ENCODE measurements at regions not wholly inside any gene's neighbourhood (a gene's known extent, or its start where the extent isn't known, plus 50 kb on each side); places are given as distances from the start of the nearest gene placed in this dataset.

DNA sequence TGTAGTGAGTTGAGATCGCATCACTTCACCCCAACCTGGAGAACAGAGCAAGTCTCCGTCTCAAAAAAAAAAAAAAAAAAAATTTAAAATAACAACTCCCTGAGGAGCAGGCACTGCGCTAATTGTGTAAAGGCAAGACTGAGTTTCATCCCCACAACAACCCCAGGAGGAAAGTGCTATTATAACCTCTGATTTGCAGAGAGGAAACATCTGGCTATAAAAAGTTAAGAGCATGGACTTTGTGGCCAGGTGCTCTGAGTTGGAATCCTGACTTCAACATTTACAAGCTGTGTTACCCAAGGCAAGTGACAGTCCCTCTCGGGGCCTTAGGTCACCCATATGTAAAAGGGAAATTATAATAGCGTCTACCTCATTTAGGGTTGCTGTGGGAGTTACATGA, 76.0 kb upstream of the MYL2 start:
- H3K4me1 Mint-ChIP-seq (ENCODE audit: unreplicated experiment) = no peaks in the 10 kb centered on the region
- TF ChIP-seq, protein P1, sequence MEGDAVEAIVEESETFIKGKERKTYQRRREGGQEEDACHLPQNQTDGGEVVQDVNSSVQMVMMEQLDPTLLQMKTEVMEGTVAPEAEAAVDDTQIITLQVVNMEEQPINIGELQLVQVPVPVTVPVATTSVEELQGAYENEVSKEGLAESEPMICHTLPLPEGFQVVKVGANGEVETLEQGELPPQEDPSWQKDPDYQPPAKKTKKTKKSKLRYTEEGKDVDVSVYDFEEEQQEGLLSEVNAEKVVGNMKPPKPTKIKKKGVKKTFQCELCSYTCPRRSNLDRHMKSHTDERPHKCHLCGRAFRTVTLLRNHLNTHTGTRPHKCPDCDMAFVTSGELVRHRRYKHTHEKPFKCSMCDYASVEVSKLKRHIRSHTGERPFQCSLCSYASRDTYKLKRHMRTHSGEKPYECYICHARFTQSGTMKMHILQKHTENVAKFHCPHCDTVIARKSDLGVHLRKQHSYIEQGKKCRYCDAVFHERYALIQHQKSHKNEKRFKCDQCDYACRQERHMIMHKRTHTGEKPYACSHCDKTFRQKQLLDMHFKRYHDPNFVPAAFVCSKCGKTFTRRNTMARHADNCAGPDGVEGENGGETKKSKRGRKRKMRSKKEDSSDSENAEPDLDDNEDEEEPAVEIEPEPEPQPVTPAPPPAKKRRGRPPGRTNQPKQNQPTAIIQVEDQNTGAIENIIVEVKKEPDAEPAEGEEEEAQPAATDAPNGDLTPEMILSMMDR (IDR thresholded peaks at IDR 0.05) = no peak
- no peaks in the 10 kb centered on the region for H3K36me3 Mint-ChIP-seq (ENCODE audit: unreplicated experiment)
- peaks cover 17% of the 10 kb centered on the region for H3K9me3 Mint-ChIP-seq (ENCODE audit: unreplicated experiment)
- H3K4me3 Mint-ChIP-seq (ENCODE audit: unreplicated experiment) = no peak overlapping the region
- H3K27ac Mint-ChIP-seq (ENCODE audit: unreplicated experiment) = no peak overlapping the region
- DNase-seq (ENCODE audit: extremely low spot score, unreplicated experiment) = no peak
- H3K27me3 Mint-ChIP-seq (ENCODE audit: unreplicated experiment) = no peaks in the 10 kb centered on the region

GRCh38 chr12:110995615-110996014, 75.2 kb upstream of the MYL2 start:
- Mint-ChIP-seq H3K4me1 (ENCODE audit: unreplicated experiment) (no peaks in the 10 kb centered on the region), H3K27me3 (ENCODE audit: unreplicated experiment) (no peaks in the 10 kb centered on the region), H3K27ac (ENCODE audit: unreplicated experiment) (no peak overlapping the region), H3K36me3 (ENCODE audit: unreplicated experiment) (no peaks in the 10 kb centered on the region), H3K9me3 (ENCODE audit: unreplicated experiment) (peaks cover 17% of the 10 kb centered on the region), H3K4me3 (ENCODE audit: unreplicated experiment) (no peak overlapping the region)
- TF ChIP-seq, protein P1 (IDR thresholded peaks at IDR 0.05) = no peak
- DNase-seq (ENCODE audit: extremely low spot score, unreplicated experiment) = no peak

GRCh38 chr12:110995016-110995415, 74.6 kb upstream of the MYL2 start:
- Mint-ChIP-seq H3K4me3 (ENCODE audit: unreplicated experiment) (no peak overlapping the region), H3K9me3 (ENCODE audit: unreplicated experiment) (peaks cover 16% of the 10 kb centered on the region), H3K27ac (ENCODE audit: unreplicated experiment) (no peak overlapping the region), H3K27me3 (ENCODE audit: unreplicated experiment) (no peaks in the 10 kb centered on the region), H3K4me1 (ENCODE audit: unreplicated experiment) (no peaks in the 10 kb centered on the region), H3K36me3 (ENCODE audit: unreplicated experiment) (no peaks in the 10 kb centered on the region)
- TF ChIP-seq, protein P1 (IDR thresholded peaks at IDR 0.05) = no peak
- no peak for DNase-seq (ENCODE audit: extremely low spot score, unreplicated experiment)

DNA sequence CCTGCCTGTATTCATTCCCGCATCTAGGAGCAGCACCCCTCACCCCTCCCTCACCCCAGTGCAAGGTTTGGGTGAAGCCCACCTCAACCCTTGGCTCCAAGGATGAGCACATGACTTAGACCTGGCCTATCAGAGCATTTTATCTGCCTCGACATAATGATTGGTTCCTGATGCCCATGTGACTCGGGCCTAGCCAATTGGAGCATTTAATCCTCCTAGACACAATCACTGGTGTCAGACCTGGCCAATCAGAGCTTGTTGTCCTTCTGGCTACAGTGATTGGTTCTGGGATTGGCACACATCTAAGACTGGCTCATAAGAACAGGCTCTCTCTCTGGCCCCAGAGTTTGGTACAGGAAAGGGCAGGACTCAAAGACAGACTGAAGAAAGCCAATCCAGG, 73.1 kb upstream of the MYL2 start:
- TF ChIP-seq, protein P1 (IDR thresholded peaks at IDR 0.05) = no peak
- Mint-ChIP-seq H3K27me3 (ENCODE audit: unreplicated experiment) (no peaks in the 10 kb centered on the region), H3K4me3 (ENCODE audit: unreplicated experiment) (no peak overlapping the region), H3K9me3 (ENCODE audit: unreplicated experiment) (peaks cover 11% of the 10 kb centered on the region), H3K36me3 (ENCODE audit: unreplicated experiment) (no peaks in the 10 kb centered on the region), H3K27ac (ENCODE audit: unreplicated experiment) (no peak overlapping the region), H3K4me1 (ENCODE audit: unreplicated experiment) (no peaks in the 10 kb centered on the region)
- no peak for DNase-seq (ENCODE audit: extremely low spot score, unreplicated experiment)

DNA sequence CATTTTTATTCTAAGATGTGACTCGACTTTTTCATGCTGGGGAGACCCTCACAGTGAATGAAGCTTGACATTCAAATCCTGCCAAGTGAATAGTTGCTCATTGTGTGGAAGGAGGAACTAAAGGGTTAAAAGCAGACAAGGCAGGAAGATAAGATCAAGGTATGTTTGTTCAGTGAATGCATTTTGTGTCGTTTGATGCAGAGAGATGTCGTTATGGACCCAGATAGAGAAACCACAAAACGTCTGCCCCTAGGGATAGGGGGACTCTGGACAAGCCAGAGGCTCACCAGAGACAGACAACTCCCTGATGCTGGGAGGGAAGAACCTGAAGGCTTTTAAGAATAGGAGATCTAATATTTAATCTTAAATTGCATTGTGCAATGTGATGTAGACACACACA, 72.5 kb upstream of the MYL2 start:
- TF ChIP-seq, protein P1 (IDR thresholded peaks at IDR 0.05) = no peak
- Mint-ChIP-seq H3K36me3 (ENCODE audit: unreplicated experiment) (no peaks in the 10 kb centered on the region), H3K9me3 (ENCODE audit: unreplicated experiment) (peaks cover 7% of the 10 kb centered on the region), H3K27ac (ENCODE audit: unreplicated experiment) (no peak overlapping the region), H3K27me3 (ENCODE audit: unreplicated experiment) (no peaks in the 10 kb centered on the region), H3K4me1 (ENCODE audit: unreplicated experiment) (no peaks in the 10 kb centered on the region), H3K4me3 (ENCODE audit: unreplicated experiment) (no peak overlapping the region)
- no peak for DNase-seq (ENCODE audit: extremely low spot score, unreplicated experiment)

All from osteocyte (in vitro differentiated cells).